Keratinocyte (primary cell): ENCODE measurements at regions not wholly inside any gene's neighbourhood (a gene's known extent, or its start where the extent isn't known, plus 50 kb on each side); places are given as distances from the start of the nearest gene placed in this dataset.
"Not testable (repeated sequence)": the region's sequence is repeated elsewhere in the genome, so short reads cannot be mapped to it uniquely, and the experiment has no call there.

Source experiments
- CTCF ChIP-seq, 3 experiments: IDR thresholded peaks in 1 of 3; conservative IDR thresholded peaks in 1 of 3; optimal IDR thresholded peaks in 1 of 3; 2 replicates in 2 of 3; 3 replicates in 1 of 3; pipeline versions ENCODE3 to v1.5.1; 2011; ENCODE audit warnings: low read length in 3 of 3, mild to moderate bottlenecking in 3 of 3, moderate library complexity in 2 of 3, control low read depth in 1 of 3, inconsistent platforms in 1 of 3; ENCODE audit not compliant: insufficient read depth in 2 of 3; ENCODE audit errors: extremely low read depth in 1 of 3
- EZH2 ChIP-seq: IDR thresholded peaks from one replicate; pipeline ENCODE4 v1.6.1; 2012; ENCODE audit warnings: inconsistent platforms, mild to moderate bottlenecking, low read length, moderate library complexity

GRCh38 chr2:111496860-111497259 is 376.1 kb downstream of the BCL2L11 start:
- TF ChIP-seq CTCF (optimal IDR thresholded peaks at IDR 0.05 in 1 of 3, IDR thresholded peaks at IDR 0.05 in 1 of 3, conservative IDR thresholded peaks at IDR 0.05 in 1 of 3; ENCODE audit: extremely low read depth in 1 of 3, insufficient read depth in 2 of 3, low read length in 3 of 3); EZH2: not testable (repeated sequence)
